Right lobe of liver (tissue), 6 donors: ENCODE measurements at regions not wholly inside any gene's neighbourhood (a gene's known extent, or its start where the extent isn't known, plus 50 kb on each side); places are given as distances from the start of the nearest gene placed in this dataset.

Source experiments
- ATAC-seq, 4 donors: fragments of 200-7000 bp; cut with Tn5 transposase; one replicate each; pipeline ENCODE4 v1.9.1; 2020; ENCODE audit warnings: mild to moderate bottlenecking in 4 of 4, moderate library complexity in 4 of 4
- DNase-seq, 3 donors: peaks; one replicate each; pipeline ENCODE4 v3.0.0-alpha.2; 2020
- H3K27ac ChIP-seq, 3 donors: fragments of 200-600 bp; one replicate each; pipeline ENCODE4 v1.8.0; 2022
- H3K27me3 ChIP-seq, 2 donors: fragments of 200-600 bp; one replicate each; pipeline ENCODE4 v1.8.0; 2022
- H3K36me3 ChIP-seq, 4 donors: fragments of 200-600 bp; sonication (generic) in 1 of 4; one replicate each; pipeline versions ENCODE4 v1.5.1 to v1.8.0; 2017 to 2022; ENCODE audit warnings: control low read depth in 1 of 4
- H3K4me1 ChIP-seq, 4 donors: fragments of 200-600 bp; sonication (generic) in 1 of 4; one replicate each; pipeline versions ENCODE4 v1.5.1 to v1.8.0; 2017 to 2022; ENCODE audit warnings: control low read depth in 1 of 4
- H3K4me3 ChIP-seq, 3 donors: fragments of 200-600 bp; one replicate each; pipeline ENCODE4 v1.8.0; 2022
- H3K9me3 ChIP-seq, 4 donors: fragments of 200-600 bp; sonication (generic) in 1 of 4; one replicate each; pipeline versions ENCODE4 v1.5.1 to v1.8.0; 2017 to 2022; ENCODE audit warnings: control low read depth in 1 of 4
- CTCF ChIP-seq, 4 donors: fragments of 200-600 bp in 3 of 4; fragments of 450-650 bp in 1 of 4; IDR thresholded peaks; one replicate each; pipeline versions ENCODE4 v1.5.1 to v1.8.0; 2016 to 2022; ENCODE audit warnings: antibody characterized with exemption in 4 of 4, mild to moderate bottlenecking in 2 of 4
- POLR2A ChIP-seq: fragments of 450-650 bp; IDR thresholded peaks from one replicate; pipeline ENCODE4 v1.6.1; 2017; ENCODE audit warnings: antibody characterized with exemption, mild to moderate bottlenecking
- WGBS: methylation state at CpG from one replicate; pipeline ENCODE4 v1.1.6; 2018; ENCODE audit warnings: low coverage, low lambda C conversion rate; ENCODE audit not compliant: insufficient coverage; ENCODE audit errors: missing lambda C conversion rate; 5-methylcytosine and 5-hydroxymethylcytosine counted together
- intact Hi-C, 2 donors: fragments of 100-400 bp; cut with DNase I; formaldehyde crosslinking; loops; one replicate each; pipeline versions ENCODE4 v1.11.2 to v1.14.1; 2022
- donor health status: DM: no; HTN: yes; CAD: no.
- donor health status: DM: no; HTN: no; CAD: no.
- donor health status: DM: no; HTN: no; CAD: no.
- donor health status: DM: no; HTN: yes; CAD: no.
- donor health status: DM: no; HTN: yes; CAD: no.

- intact Hi-C loops: no loop called here
- TF ChIP-seq POLR2A (no peak), CTCF (IDR thresholded peaks at IDR 0.05) (no peak)
- no peaks in the 10 kb centered on the region for H3K9me3 ChIP-seq
- H3K27ac ChIP-seq: no peak overlapping the region
- H3K27me3 ChIP-seq: no peaks in the 10 kb centered on the region
- no peak overlapping the region for H3K4me3 ChIP-seq
- H3K4me1 ChIP-seq: peaks cover 0 to 27% (median 7%) of the 10 kb centered on the region in 4 donors
- DNase-seq (no peak), ATAC-seq (peak; percentile 59 to 70 (median 64))
- H3K36me3 ChIP-seq: no peaks in the 10 kb centered on the region
- 54% methylated on average over 3 of the region's 3 CpGs for WGBS
Measured at GRCh38 chr3:43207628-43208085, 78.7 kb upstream of the SNRK start.

GRCh38 chr3:43206632-43207031 is 79.7 kb upstream of the SNRK start:
- H3K27me3 ChIP-seq: no peaks in the 10 kb centered on the region
- H3K4me3 ChIP-seq: no peak overlapping the region
- DNase-seq: no peak
- H3K4me1 ChIP-seq: peaks cover 0 to 27% (median 7%) of the 10 kb centered on the region in 4 donors
- no peak overlapping the region for H3K27ac ChIP-seq
- intact Hi-C loops: no loop called here
- no peaks in the 10 kb centered on the region for H3K9me3 ChIP-seq
- ATAC-seq: no peak
- TF ChIP-seq CTCF (IDR thresholded peaks at IDR 0.05) (no peak), POLR2A (no peak)
- H3K36me3 ChIP-seq: no peaks in the 10 kb centered on the region
- WGBS: 72% methylated on average over 8 of the region's 10 CpGs

- Histone ChIP-seq H3K4me3 (no peak overlapping the region), H3K4me1 (peaks cover 0 to 23% (median 7%) of the 10 kb centered on the region in 4 donors), H3K27ac (no peak overlapping the region), H3K27me3 (no peaks in the 10 kb centered on the region), H3K36me3 (no peaks in the 10 kb centered on the region), H3K9me3 (no peaks in the 10 kb centered on the region)
- TF ChIP-seq POLR2A (no peak), CTCF (IDR thresholded peaks at IDR 0.05) (no peak)
- intact Hi-C loops: no loop called here
- no peak for ATAC-seq
- DNase-seq: no peak
- 81% methylated on average over 3 of the region's 7 CpGs for WGBS
Measured at GRCh38 chr3:43206105-43206504, 80.2 kb upstream of the SNRK start.

GRCh38 chr3:43203022-43203421 is 83.3 kb upstream of the SNRK start:
- no peak for ATAC-seq
- Histone ChIP-seq H3K27me3 (no peaks in the 10 kb centered on the region), H3K27ac (no peak overlapping the region), H3K9me3 (no peaks in the 10 kb centered on the region), H3K36me3 (no peaks in the 10 kb centered on the region), H3K4me1 (peaks cover 0 to 5% (median 0%) of the 10 kb centered on the region in 4 donors), H3K4me3 (no peak overlapping the region)
- DNase-seq: no peak
- TF ChIP-seq POLR2A (no peak), CTCF (IDR thresholded peaks at IDR 0.05) (no peak)
- WGBS: 92% methylated on average over 3 of the region's 3 CpGs
- intact Hi-C loops: no loop called here

GRCh38 chr3:43201581-43201980 is 84.8 kb upstream of the SNRK start:
- H3K27ac ChIP-seq: no peak overlapping the region
- no peaks in the 10 kb centered on the region for H3K9me3 ChIP-seq
- no peak overlapping the region for H3K4me3 ChIP-seq
- no peak for DNase-seq
- TF ChIP-seq CTCF (IDR thresholded peaks at IDR 0.05): no peak
- TF ChIP-seq POLR2A: no peak
- ATAC-seq: no peak
- H3K27me3 ChIP-seq: no peaks in the 10 kb centered on the region
- no peaks in the 10 kb centered on the region for H3K4me1 ChIP-seq
- intact Hi-C loops: no loop called here
- no peaks in the 10 kb centered on the region for H3K36me3 ChIP-seq
- 92% methylated on average over 1 of the region's 1 CpG for WGBS
